Stimulated activated CD4-positive, alpha-beta T cell treated with anti-CD3 and anti-CD28 coated beads, Interleukin-2, amount 100 ng/mL, for 48 hours (primary cell): ENCODE measurements at regions not wholly inside any gene's neighbourhood (a gene's known extent, or its start where the extent isn't known, plus 50 kb on each side); places are given as distances from the start of the nearest gene placed in this dataset.

ENCODE experiments used
- DNase-seq, 2 donors: peaks; one replicate each; pipeline ENCODE4 v3.0.0-alpha.2; 2020

DNA sequence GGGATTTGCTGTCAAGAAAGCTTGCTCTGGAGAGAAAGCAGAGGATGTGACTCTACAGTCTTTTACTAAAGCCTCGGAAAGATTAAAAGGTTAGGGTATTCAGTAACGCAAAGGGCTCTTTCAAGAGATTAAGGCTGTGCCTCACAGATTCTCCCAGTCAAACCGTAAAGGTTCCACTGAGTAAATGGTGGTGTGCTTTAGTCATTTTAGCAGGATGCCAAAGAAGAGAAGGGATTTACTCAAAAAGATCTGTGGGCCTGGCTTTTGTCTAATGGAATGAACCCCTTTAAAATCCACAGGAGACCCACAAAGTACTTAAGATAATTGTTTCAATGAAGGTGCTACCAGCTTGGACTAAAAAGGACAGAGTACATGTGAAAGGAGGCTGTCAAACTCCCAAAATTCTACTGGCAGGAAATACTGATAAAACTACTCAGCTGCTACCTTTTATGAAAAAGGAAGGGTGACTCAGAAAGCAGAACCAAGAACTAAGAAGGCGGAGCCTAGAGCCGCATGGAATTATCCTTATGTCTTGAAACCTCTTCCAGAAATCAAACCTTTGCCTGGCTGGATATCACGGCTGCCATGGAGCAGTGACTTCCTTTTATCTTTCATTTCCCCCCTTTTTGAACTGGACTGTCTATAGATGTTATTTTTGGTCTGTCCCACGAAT lies 670.2 kb upstream of the ZEB2 start:
- DNase-seq, result no peak

- DNase-seq, result no peak
These were observed 666.4 kb upstream of the ZEB2 start for GRCh38 chr2:145186303-145186702.

DNA sequence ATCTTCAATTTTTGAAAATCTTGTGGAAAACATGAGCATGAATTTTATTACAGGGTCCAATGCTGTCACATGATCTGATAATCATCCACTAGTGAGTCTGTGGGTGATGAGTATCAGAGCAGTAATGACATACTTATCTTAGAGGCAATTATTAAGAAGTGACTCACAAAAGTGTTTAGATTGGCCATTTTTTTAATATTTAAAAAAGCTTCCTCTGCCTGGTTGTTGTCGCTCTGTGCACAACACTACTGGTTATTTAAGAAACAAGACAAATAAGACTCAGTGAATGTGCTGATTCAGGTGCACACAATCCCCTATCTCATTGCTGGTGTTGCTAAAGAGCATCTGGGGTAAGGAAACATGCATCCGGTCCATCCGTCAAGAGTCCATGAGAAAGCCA lies 665.8 kb upstream of the ZEB2 start:
- no peak for DNase-seq

GRCh38 chr2:145184741-145185651 lies 665.1 kb upstream of the ZEB2 start:
- no peak for DNase-seq

DNA sequence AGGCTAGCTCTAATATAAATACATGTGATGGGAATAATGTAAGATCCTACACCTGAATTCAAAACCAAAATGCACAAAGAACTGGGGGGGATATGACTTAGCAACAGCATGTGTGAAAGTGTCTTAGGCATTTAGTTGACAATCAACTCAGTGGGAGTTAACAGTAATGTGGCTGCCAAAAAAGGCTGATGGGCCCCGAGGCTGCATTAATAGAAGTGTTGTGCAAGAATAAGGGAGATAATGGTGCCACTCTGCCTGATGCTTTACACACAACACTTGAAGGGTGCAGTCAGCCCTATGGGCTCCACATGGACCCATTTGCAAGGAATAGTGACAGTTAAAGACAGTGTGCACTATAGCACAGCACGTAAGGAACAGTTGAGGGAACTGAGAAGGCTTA lies 649.4 kb upstream of the ZEB2 start:
- DNase-seq, result no peak

DNA sequence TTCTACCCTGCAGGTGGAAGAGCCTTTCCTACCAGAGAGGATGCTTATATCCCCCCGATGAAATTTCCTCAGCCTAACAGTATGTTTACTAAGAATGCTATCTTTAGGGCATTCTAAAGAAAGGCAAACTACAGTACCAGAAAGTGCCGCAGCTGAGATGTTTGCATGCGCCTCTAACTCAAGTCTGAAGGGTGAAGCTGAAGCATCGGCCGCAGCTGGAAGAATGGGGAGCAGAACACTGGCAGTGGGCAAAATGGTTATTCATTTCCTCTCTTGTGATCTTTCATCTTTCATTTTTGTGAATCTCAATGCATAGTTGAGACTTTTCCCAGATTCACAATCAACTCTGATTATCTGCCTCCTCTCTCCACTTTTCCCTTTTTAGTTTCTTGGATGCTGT lies 648.2 kb upstream of the ZEB2 start:
- DNase-seq, result no peak

DNA sequence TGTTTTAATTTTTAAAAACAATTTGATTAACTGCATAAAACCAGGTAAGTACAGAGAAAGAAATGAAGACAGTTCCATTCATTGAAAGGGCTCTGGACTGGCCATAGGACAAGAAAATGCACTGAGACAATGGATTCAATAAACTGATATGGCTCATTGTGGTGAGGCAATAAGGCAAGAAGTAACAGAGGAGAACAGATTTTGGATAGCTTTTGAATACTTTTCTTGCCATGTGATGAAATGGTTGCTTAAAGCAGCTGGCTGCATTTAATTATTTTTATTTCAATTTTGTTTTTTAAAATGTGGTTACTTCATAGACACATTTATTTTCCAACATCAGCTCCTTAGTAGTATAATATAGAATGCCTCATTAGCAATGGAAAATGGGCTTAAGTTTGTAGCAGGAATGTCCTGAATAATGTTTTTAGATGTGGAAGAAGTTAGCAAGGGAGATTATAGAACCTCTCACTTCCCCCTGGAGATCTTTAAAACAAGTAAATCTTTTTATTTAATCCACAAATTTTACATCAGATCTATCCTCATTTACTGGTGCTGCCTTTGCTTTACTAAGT lies 646.9 kb upstream of the ZEB2 start:
- no peak for DNase-seq

- no peak for DNase-seq
These were observed 641.7 kb upstream of the ZEB2 start for GRCh38 chr2:145161656-145162055.

- DNase-seq, result no peak
These were observed 640.9 kb upstream of the ZEB2 start for GRCh38 chr2:145160855-145161254.

- DNase-seq, result no peak
These were observed 639.8 kb upstream of the ZEB2 start for GRCh38 chr2:145159676-145160075.

DNA sequence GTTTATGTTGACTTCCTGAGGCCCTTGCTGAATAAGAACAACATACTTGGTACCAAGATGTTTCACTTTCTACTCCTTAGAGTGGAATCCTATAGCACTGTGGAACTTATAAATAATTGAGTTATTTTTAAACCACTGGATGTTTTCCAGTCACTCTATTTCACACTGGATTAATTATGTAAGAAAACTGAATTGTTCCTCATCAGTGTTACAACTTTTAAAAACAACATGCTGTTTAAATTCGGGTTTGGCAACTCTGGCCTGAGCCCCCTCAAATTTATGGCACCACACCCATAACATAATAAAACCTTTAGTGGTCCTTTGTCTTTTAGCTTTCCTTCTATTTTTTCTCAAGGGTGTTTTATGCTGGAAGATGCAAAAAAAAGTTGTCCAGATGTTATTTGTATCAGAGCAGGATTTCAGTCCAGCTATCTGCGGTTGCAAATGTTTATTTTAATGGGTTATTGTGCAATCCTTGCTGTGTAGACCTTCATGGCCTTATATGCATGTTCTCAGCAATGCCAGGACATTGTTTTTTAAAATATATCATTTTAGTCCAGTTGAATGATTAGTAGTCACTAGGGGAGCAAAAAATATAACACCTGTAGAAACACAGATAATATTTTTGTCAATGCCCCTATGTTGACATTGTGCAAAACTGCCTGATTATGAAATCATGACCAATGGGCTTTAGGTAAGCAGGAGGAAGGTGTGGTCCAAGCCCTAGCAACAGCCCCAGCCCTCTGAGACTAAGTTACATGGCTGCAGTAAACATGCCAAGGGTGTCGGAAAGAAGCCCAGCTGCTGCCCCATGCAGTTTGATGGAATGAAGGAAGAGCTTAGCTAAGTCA lies 638.0 kb upstream of the ZEB2 start:
- no peak for DNase-seq

DNA sequence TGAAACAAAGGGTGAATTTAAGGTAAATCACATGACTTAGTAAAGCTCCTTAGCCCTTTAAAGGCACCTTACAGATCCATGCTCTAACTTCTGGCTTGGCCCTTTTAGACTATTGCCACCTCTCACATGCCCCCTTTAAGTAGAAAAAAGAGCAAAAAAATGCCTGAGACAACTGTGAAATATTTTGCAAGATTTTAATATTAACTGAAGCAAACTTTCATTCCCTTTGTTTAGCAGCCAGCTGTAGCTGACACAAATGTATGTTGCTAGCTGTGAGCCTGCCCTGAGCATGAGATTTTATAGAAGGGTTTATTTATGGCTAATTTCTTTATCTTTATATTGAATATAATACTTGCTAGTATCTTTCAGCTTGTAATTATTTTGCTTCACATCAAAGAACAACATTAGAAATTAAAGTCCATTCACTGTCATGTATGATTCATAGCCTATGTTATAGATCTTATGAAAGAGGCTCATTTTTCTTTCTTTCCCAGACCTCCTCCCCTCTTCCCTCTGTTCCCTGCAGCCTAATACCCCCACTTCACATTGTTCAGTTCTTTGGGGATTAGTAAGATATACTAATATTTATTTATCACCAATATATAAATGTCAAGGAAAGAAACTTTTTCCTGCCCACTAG lies 637.2 kb upstream of the ZEB2 start:
- no peak for DNase-seq

- no peak for DNase-seq
These were observed 636.3 kb upstream of the ZEB2 start for GRCh38 chr2:145156199-145156598.

GRCh38 chr2:145155196-145155595 lies 635.3 kb upstream of the ZEB2 start:
- no peak for DNase-seq

GRCh38 chr2:145154731-145155130 lies 634.8 kb upstream of the ZEB2 start:
- DNase-seq, result no peak

DNA sequence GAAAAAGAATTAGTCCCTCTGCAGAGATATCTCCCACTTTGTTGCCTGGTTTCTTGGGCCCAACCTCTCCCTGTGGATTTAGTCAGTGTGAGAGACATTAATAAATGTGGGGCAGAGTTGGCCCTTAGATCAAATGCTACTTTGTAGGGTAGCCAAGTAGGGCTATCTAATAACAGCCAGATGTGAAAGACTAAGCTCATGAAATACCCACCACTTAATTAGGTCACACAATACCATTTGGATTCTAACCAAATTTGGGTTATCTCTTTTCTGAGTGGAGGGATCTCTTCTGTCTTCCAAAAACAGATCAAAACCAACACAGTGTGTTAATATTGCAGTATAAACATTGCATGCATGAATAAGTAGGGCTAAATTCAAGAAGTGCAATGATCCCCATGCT lies 626.8 kb upstream of the ZEB2 start:
- no peak for DNase-seq

GRCh38 chr2:145144131-145144728 lies 624.3 kb upstream of the ZEB2 start:
- DNase-seq, result no peak

DNA sequence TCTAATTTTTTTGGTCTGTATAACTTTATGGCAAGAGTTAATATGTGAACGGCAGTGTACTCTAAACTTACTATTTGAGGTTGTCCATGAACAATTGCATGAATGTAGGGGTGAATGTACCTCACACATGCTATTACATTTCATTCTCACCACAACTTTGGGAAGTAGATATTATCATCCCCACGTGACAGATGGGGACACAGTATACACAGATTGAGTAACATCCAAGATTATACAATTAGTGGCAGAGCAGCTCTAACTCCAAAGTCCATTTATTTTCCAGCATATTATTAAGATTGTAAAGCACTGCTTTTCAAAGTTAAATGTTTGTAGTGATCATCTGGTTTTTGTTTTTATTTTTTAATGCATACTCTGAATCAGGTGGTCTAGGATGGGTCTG lies 622.1 kb upstream of the ZEB2 start:
- DNase-seq, result no peak

DNA sequence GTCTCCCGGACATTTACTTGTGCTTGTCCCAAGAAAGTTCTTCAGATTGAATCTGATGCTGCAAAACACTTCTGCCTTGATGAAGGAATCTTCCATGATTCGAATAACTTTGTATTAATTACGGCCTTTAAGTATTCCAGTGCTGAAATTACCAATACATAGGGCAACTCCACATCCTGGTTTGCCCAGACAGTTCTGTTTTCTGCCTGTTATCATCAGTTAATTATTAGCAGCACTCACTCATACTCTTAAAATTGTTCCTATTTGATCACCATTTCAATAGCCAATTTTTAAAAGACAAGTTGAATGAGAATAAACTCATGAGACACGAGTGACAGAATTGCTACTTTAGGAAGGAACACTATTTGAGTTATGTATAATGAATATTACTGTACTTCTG lies 620.7 kb upstream of the ZEB2 start:
- DNase-seq, result no peak

- DNase-seq, result no peak
These were observed 618.7 kb upstream of the ZEB2 start for GRCh38 chr2:145138626-145139025.

DNA sequence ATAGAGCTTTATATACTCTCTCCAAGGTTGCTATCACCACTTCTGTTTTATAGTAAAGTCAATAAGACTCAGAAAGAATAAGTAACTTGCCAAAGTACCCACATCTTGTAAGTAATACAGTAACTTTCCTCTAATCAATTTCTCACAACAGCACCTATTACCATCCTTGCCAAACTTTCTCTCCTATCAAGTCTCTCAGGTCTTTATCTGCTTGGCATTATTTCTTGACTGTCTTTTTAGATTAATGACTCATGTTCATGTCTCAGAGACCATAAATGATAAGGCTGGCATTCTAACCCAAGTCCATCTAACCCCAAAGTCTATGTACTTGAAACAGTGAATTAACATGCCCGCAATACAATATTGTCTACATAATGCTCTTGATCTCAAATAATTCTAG lies 618.0 kb upstream of the ZEB2 start:
- DNase-seq, result no peak

DNA sequence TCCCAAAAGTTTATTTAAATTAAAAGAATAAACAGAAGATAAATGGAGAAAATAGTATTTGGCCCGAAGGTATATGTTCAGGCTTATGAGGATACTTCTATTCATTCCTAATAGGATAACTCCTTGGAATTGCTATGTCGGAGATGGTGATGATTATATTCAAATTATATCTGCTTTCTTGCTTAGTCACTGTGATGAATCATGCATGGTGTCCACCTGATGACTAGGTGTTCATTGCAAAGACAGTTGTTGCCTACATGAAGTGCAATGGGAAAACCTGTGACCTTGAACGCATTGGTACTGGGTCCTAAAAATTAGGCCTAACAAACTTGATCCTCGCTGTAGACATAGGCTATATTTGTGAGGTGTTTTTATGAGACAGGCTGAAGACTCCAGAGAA lies 617.3 kb upstream of the ZEB2 start:
- DNase-seq, result no peak
